ENCODE measurements at regions not wholly inside any gene's neighbourhood (a gene's known extent, or its start where the extent isn't known, plus 50 kb on each side); places are given as distances from the start of the nearest gene placed in this dataset.

GRCh38 chr4:122508083-122508482, 51.6 kb upstream of the IL2 start:
- Histone ChIP-seq H4K8ac (ENCODE audit: extremely low read depth, insufficient read depth, low read length) (no peak overlapping the region), H3K79me1 (ENCODE audit: low read depth, low read length) (no peaks in the 10 kb centered on the region), H4K5ac (ENCODE audit: insufficient read length, low read depth, low read length) (no peak overlapping the region), H2AK5ac (ENCODE audit: low read depth, low read length) (no peak overlapping the region), H2BK20ac (ENCODE audit: low read length) (no peak overlapping the region), H3K23me2 (ENCODE audit: low read depth, low read length) (no peaks in the 10 kb centered on the region), H3K9me3 (ENCODE audit: insufficient read depth in 2 of 2, low read depth in 1 of 2, low read length in 1 of 2) (no peaks in the 10 kb centered on the region), H3K9ac (replicated peaks in 1 of 4; ENCODE audit: extremely low read depth in 1 of 4, low read depth in 3 of 4, low read length in 3 of 4) (no peak overlapping the region), H3K18ac (ENCODE audit: extremely low read depth, low read length) (no peak overlapping the region), H3K4me3 (ENCODE audit: extremely low read depth in 1 of 4, insufficient read depth in 2 of 4, low read depth in 3 of 4, low read length in 4 of 4) (no peak overlapping the region), H3K23ac (ENCODE audit: insufficient read length) (no peak overlapping the region), H3K14ac (ENCODE audit: insufficient read length) (no peak overlapping the region), H2BK5ac (ENCODE audit: low read depth, low read length) (no peak overlapping the region), H3K4me2 (ENCODE audit: insufficient read depth in 1 of 2, low read depth in 2 of 2, low read length in 2 of 2) (no peak overlapping the region), H4K91ac (replicated peaks; ENCODE audit: insufficient read length, low read length) (no peak overlapping the region), H3K56ac (replicated peaks; ENCODE audit: insufficient read length, low read depth, low read length) (no peak overlapping the region), H4K20me1 (replicated peaks in 1 of 2; ENCODE audit: control insufficient read depth in 1 of 2, insufficient read depth in 2 of 2, low read length in 2 of 2) (no peaks in the 10 kb centered on the region), H2AFZ (ENCODE audit: low read length) (no peak overlapping the region), H3K4ac (replicated peaks; ENCODE audit: insufficient read length, low read depth, low read length) (no peak overlapping the region), H3K4me1 (replicated peaks in 1 of 4; ENCODE audit: control insufficient read depth in 3 of 4, insufficient read depth in 4 of 4, low read length in 3 of 4) (no peaks in the 10 kb centered on the region), H3K36me3 (ENCODE audit: control insufficient read depth in 2 of 4, insufficient read depth in 4 of 4, low read length in 3 of 4) (no peaks in the 10 kb centered on the region), H2BK15ac (ENCODE audit: low read length) (no peak overlapping the region), H2BK12ac (ENCODE audit: low read depth, low read length) (no peak overlapping the region), H3K27ac (ENCODE audit: low read depth, low read length) (no peak overlapping the region), H3K79me2 (ENCODE audit: control insufficient read depth in 1 of 2, insufficient read depth in 2 of 2, low read length in 2 of 2) (no peaks in the 10 kb centered on the region), H3K27me3 (replicated peaks in 1 of 4; ENCODE audit: control insufficient read depth in 3 of 4, extremely low read depth in 1 of 4, insufficient read depth in 3 of 4, low read length in 3 of 4) (no peaks in the 10 kb centered on the region), H2BK120ac (replicated peaks; ENCODE audit: low read depth, low read length) (no peak overlapping the region)
- DNase-seq (ENCODE audit: low read depth in 1 of 2, low spot score in 2 of 2) (no peak), FAIRE-seq (no peak)
- 94% methylated on average over 1 of the region's 1 CpG; no CpG with 5 or more reads in 1 of the 2 experiments for WGBS, 2 experiments (ENCODE audit: extremely low coverage in 1 of 2, insufficient coverage in 1 of 2, insufficient read length in 1 of 2, insufficient replicate concordance in 2 of 2, low coverage in 1 of 2, low lambda C conversion rate in 2 of 2, missing lambda C conversion rate in 1 of 2)
- POLR2A ChIA-PET (ENCODE audit: partially characterized antibody) = no interaction called here
- CTCF ChIA-PET (ENCODE audit: partially characterized antibody) = no interaction called here
- TF ChIP-seq EZH2 (IDR thresholded peaks at IDR 0.05; ENCODE audit: low read depth, low read length, severe bottlenecking) = no peak
- no peak for TF ChIP-seq TCF12 (IDR thresholded peaks at IDR 0.05; ENCODE audit: low read depth, low read length)
- no peak for TF ChIP-seq SAP30 (IDR thresholded peaks at IDR 0.05; ENCODE audit: insufficient read depth, insufficient replicate concordance, low read length)
- TF ChIP-seq CTBP2 (IDR thresholded peaks at IDR 0.05; ENCODE audit: borderline replicate concordance, insufficient read depth, insufficient read length, low read length) = no peak
- no peak for TF ChIP-seq RBBP5 (IDR thresholded peaks at IDR 0.05; ENCODE audit: borderline replicate concordance, low read depth, low read length)
- no peak for TF ChIP-seq EP300 (IDR thresholded peaks at IDR 0.05; ENCODE audit: borderline replicate concordance in 1 of 2, low read depth in 2 of 2, low read length in 2 of 2)
- TF ChIP-seq TAF7 (optimal IDR thresholded peaks at IDR 0.05; ENCODE audit: borderline replicate concordance, low read depth, low read length) = no peak
- no peak for TF ChIP-seq USF2 (IDR thresholded peaks at IDR 0.05; ENCODE audit: low read length)
- TF ChIP-seq FOSL1 (IDR thresholded peaks at IDR 0.05; ENCODE audit: insufficient read depth, low read depth, low read length) = no peak
- no peak for TF ChIP-seq CHD2 (IDR thresholded peaks at IDR 0.05; ENCODE audit: low read length)
- no peak for TF ChIP-seq KDM5A (IDR thresholded peaks at IDR 0.05; ENCODE audit: low read length)
- TF ChIP-seq SIN3A (conservative IDR thresholded peaks at IDR 0.05 in 1 of 2, IDR thresholded peaks at IDR 0.05 in 1 of 2; ENCODE audit: low read depth in 1 of 2, low read length in 2 of 2) = no peak
- no peak for TF ChIP-seq POLR2AphosphoS5 (IDR thresholded peaks at IDR 0.05; ENCODE audit: low read depth, low read length)
- no peak for TF ChIP-seq SP4 (IDR thresholded peaks at IDR 0.05; ENCODE audit: low read length)
